Large intestine (tissue), 3 donors: ENCODE measurements at regions not wholly inside any gene's neighbourhood (a gene's known extent, or its start where the extent isn't known, plus 50 kb on each side); places are given as distances from the start of the nearest gene placed in this dataset.

Source experiments
- DNase-seq, 2 donors: peaks; one replicate each; pipeline versions ENCODE4 v3.0.0 to v3.0.0-alpha.2; 2013
- H3K27ac ChIP-seq: one replicate; pipeline ENCODE4 v1.5.1; 2013; ENCODE audit warnings: low read length
- H3K27me3 ChIP-seq: 2 replicates; pipeline ENCODE4 v1.6.1; 2013; ENCODE audit warnings: low read length; ENCODE audit not compliant: control insufficient read depth, insufficient read depth
- H3K36me3 ChIP-seq: 2 replicates; pipeline ENCODE4 v1.6.1; 2013; ENCODE audit warnings: low read length; ENCODE audit not compliant: control insufficient read depth, insufficient read depth
- H3K4me1 ChIP-seq: one replicate; pipeline ENCODE4 v1.6.1; 2013; ENCODE audit warnings: low read length; ENCODE audit not compliant: control insufficient read depth, insufficient read depth
- H3K4me3 ChIP-seq: one replicate; pipeline ENCODE4 v1.5.1; 2013; ENCODE audit warnings: low read length
- H3K9me3 ChIP-seq: one replicate; pipeline ENCODE4 v1.6.1; 2013; ENCODE audit warnings: mild to moderate bottlenecking, low read depth, low read length, moderate library complexity; ENCODE audit not compliant: control insufficient read depth
- WGBS: methylation state at CpG from one replicate; pipeline ENCODE4 v1.1.5; 2013; ENCODE audit warnings: low lambda C conversion rate; ENCODE audit not compliant: insufficient coverage; 5-methylcytosine and 5-hydroxymethylcytosine counted together

DNA sequence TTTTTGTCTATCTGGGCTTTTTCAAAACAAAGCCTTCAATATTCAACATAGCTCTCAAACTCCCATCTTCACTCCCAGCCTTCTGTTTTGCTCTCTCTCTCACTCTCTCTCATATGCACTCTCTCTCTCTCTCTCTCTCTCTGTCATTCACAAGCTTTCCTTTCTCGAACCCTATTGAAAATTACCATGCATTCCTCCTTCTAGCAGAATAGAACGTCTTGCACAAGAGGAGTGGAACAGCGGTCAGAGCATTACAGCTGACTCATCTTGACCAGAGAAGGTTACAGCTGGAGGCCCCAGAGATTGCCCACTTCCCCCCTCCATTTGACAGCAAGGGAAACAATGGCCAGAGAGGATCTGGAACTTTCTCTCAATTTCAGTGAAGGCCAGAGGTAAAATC lies 51.0 kb upstream of the LIFR start:
- Histone ChIP-seq H3K27ac (no peak overlapping the region), H3K36me3 (no peaks in the 10 kb centered on the region), H3K9me3 (no peaks in the 10 kb centered on the region), H3K27me3 (no peaks in the 10 kb centered on the region), H3K4me1 (peaks cover 3% of the 10 kb centered on the region), H3K4me3 (no peak overlapping the region)
- peak; percentile 9 to 14 for DNase-seq
- WGBS: no CpG with 5 or more reads among the region's 3 CpGs

- no peak overlapping the region for H3K4me3 ChIP-seq
- no peaks in the 10 kb centered on the region for H3K27me3 ChIP-seq
- 41% methylated on average over 3 of the region's 5 CpGs for WGBS
- H3K36me3 ChIP-seq: no peaks in the 10 kb centered on the region
- DNase-seq: no peak
- peaks cover 3% of the 10 kb centered on the region for H3K4me1 ChIP-seq
- H3K27ac ChIP-seq: no peak overlapping the region
- no peaks in the 10 kb centered on the region for H3K9me3 ChIP-seq
These were observed 51.6 kb upstream of the LIFR start for GRCh38 chr5:38607930-38608564.

GRCh38 chr5:38608874-38609273 lies 52.4 kb upstream of the LIFR start:
- no peaks in the 10 kb centered on the region for H3K36me3 ChIP-seq
- DNase-seq: no peak
- H3K27me3 ChIP-seq: no peaks in the 10 kb centered on the region
- H3K4me1 ChIP-seq: peaks cover 3% of the 10 kb centered on the region
- H3K27ac ChIP-seq: no peak overlapping the region
- WGBS: 50% methylated on average over 1 of the region's 1 CpG
- H3K4me3 ChIP-seq: no peak overlapping the region
- no peaks in the 10 kb centered on the region for H3K9me3 ChIP-seq

DNA sequence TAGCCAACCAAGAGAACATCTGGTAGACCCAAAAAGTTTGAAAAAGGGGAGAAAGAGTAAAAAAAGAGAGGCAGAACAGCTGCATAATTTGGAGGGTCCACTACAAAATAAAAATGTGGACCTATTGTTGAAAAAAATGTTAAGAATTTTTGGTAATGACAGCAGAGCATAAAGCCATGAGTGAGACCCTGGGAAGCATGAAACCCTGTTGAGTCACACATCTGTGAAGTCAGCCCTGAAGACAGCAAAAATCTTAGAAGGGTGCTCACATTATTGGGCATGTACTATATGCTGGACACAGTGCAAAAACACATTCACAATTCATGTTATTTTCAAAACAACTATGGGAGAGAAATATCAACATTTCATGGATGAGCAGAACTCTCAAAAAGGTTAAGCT lies 56.4 kb upstream of the LIFR start:
- no peak for DNase-seq
- Histone ChIP-seq H3K4me1 (peaks cover 3% of the 10 kb centered on the region), H3K9me3 (no peaks in the 10 kb centered on the region), H3K27ac (no peak overlapping the region), H3K36me3 (no peaks in the 10 kb centered on the region), H3K27me3 (no peaks in the 10 kb centered on the region), H3K4me3 (no peak overlapping the region)

- no CpG with 5 or more reads among the region's 3 CpGs for whole genome bisulfite sequencing
- H3K27ac ChIP-seq: no peak overlapping the region
- H3K36me3 ChIP-seq: no peaks in the 10 kb centered on the region
These were observed 57.0 kb upstream of the LIFR start for GRCh38 chr5:38613490-38613889.

GRCh38 chr5:38613992-38614836 lies 57.8 kb upstream of the LIFR start:
- DNase-seq: peak; percentile 31 to 69
- Histone ChIP-seq H3K4me1 (no peaks in the 10 kb centered on the region), H3K27me3 (no peaks in the 10 kb centered on the region), H3K4me3 (no peak overlapping the region), H3K36me3 (no peaks in the 10 kb centered on the region), H3K9me3 (no peaks in the 10 kb centered on the region), H3K27ac (no peak overlapping the region)
- 67% methylated on average over 2 of the region's 5 CpGs for WGBS

More at GRCh38 chr5:38613490-38613889, 57.0 kb upstream of the LIFR start:
- H3K9me3 ChIP-seq: no peaks in the 10 kb centered on the region
- DNase-seq: no peak
- H3K27me3 ChIP-seq: no peaks in the 10 kb centered on the region
- peaks cover 3% of the 10 kb centered on the region for H3K4me1 ChIP-seq
- no peak overlapping the region for H3K4me3 ChIP-seq

GRCh38 chr5:38615042-38615441 lies 58.6 kb upstream of the LIFR start:
- Histone ChIP-seq H3K9me3 (no peaks in the 10 kb centered on the region), H3K4me1 (no peaks in the 10 kb centered on the region), H3K27me3 (no peaks in the 10 kb centered on the region), H3K27ac (no peak overlapping the region), H3K4me3 (no peak overlapping the region), H3K36me3 (no peaks in the 10 kb centered on the region)
- WGBS: no CpG with 5 or more reads among the region's 1 CpG
- DNase-seq: no peak

- H3K36me3 ChIP-seq: no peaks in the 10 kb centered on the region
- H3K9me3 ChIP-seq: no peaks in the 10 kb centered on the region
- no peak overlapping the region for H3K4me3 ChIP-seq
- H3K27me3 ChIP-seq: no peaks in the 10 kb centered on the region
- H3K4me1 ChIP-seq: no peaks in the 10 kb centered on the region
- H3K27ac ChIP-seq: no peak overlapping the region
- WGBS: 67% methylated on average over 1 of the region's 3 CpGs
- no peak for DNase-seq
These were observed 59.6 kb upstream of the LIFR start for GRCh38 chr5:38615981-38616451.

- H3K4me3 ChIP-seq: no peak overlapping the region
- no peaks in the 10 kb centered on the region for H3K36me3 ChIP-seq
- DNase-seq: no peak
- no peaks in the 10 kb centered on the region for H3K9me3 ChIP-seq
- WGBS: 100% methylated on average over 1 of the region's 1 CpG
- H3K4me1 ChIP-seq: no peaks in the 10 kb centered on the region
- H3K27ac ChIP-seq: no peak overlapping the region
- H3K27me3 ChIP-seq: no peaks in the 10 kb centered on the region
These were observed 61.7 kb upstream of the LIFR start for GRCh38 chr5:38618154-38618553.

GRCh38 chr5:38621331-38621730 lies 64.9 kb upstream of the LIFR start:
- no peak overlapping the region for H3K4me3 ChIP-seq
- DNase-seq: no peak
- no peaks in the 10 kb centered on the region for H3K27me3 ChIP-seq
- H3K36me3 ChIP-seq: no peaks in the 10 kb centered on the region
- no peak overlapping the region for H3K27ac ChIP-seq
- no peaks in the 10 kb centered on the region for H3K4me1 ChIP-seq
- no peaks in the 10 kb centered on the region for H3K9me3 ChIP-seq
